Epithelial cell of proximal tubule (primary cell): ENCODE measurements at regions not wholly inside any gene's neighbourhood (a gene's known extent, or its start where the extent isn't known, plus 50 kb on each side); places are given as distances from the start of the nearest gene placed in this dataset.

ENCODE experiments used
- DNase-seq: peaks from one replicate; pipeline ENCODE4 v3.0.0-alpha.2; 2011; ENCODE audit warnings: low read depth
- H3K4me3 ChIP-seq: 2 replicates; pipeline ENCODE4 v1.5.1; 2011; ENCODE audit warnings: low read depth, mild to moderate bottlenecking, low read length
- TF ChIP-seq, protein P1 (sequence below): conservative IDR thresholded peaks from 2 replicates; pipeline ENCODE4 v1.5.1; 2012; ENCODE audit warnings: low read depth, mild to moderate bottlenecking, low read length

- TF ChIP-seq, protein P1, sequence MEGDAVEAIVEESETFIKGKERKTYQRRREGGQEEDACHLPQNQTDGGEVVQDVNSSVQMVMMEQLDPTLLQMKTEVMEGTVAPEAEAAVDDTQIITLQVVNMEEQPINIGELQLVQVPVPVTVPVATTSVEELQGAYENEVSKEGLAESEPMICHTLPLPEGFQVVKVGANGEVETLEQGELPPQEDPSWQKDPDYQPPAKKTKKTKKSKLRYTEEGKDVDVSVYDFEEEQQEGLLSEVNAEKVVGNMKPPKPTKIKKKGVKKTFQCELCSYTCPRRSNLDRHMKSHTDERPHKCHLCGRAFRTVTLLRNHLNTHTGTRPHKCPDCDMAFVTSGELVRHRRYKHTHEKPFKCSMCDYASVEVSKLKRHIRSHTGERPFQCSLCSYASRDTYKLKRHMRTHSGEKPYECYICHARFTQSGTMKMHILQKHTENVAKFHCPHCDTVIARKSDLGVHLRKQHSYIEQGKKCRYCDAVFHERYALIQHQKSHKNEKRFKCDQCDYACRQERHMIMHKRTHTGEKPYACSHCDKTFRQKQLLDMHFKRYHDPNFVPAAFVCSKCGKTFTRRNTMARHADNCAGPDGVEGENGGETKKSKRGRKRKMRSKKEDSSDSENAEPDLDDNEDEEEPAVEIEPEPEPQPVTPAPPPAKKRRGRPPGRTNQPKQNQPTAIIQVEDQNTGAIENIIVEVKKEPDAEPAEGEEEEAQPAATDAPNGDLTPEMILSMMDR: no peak
- no peak for DNase-seq
- no peak overlapping the region for H3K4me3 ChIP-seq
Observed at GRCh38 chr5:135238622-135239452, 160.2 kb downstream of the MACROH2A1 start.

DNA sequence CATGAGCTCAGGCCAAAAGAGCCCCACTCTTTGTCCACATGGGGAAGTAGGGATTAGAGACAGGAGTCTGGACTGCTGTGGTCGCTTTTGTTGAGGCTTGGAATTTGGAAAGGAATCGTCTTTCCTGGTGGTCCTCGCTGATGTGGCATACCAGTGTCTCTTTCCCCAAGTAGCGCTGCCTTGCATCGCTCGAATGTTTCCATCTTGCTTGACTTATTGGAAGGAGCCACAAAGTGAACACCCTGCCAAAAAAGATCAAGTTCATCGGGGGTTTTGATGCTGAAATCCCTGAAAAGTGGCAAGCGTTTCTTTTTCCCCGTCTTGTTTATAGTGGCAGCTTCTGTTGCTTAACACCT is 161.3 kb downstream of the MACROH2A1 start:
- no peak overlapping the region for H3K4me3 ChIP-seq
- DNase-seq: no peak
- TF ChIP-seq, protein P1: no peak

DNA sequence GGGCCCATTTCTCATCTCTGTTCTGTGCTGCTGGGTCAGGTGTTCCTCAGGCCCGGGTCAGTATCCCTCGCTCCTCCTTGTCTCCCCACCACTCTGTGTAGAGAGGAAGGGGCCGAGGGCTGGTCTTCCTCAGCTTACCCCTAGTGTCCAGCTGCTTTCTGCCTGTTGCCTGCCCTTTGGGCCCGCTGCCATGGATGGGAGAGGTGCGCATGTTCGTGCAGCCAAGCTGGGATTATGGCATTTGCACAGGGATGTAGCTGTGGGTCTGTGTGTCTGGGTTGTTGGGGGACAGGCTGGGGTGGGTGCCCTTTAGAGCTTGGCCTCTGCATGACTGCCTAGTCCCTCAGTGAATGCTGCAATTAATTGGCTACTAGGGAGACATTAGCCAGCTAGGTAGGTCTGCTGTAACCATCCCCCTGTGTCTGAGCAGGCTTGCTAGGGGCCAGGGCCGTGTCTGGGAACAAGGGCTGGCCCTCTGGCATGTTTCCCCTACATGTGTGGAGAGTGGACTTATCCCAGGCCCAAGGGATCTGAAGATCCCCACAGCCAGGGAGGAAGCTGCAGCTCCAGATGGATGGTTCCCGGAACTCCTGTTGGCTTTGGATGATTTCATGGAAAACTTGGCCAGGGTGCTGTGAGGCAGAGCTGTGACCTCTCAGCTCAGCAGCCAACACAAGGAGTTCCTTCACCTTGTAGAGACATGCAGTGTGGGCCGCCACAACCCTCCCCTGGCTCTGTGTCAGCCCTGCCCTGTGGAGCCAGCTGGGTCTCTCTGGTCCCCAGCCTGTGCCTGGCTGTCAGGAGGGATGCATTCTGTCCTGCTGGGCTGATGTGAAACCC is 161.9 kb downstream of the MACROH2A1 start:
- no peak for DNase-seq
- TF ChIP-seq, protein P1: no peak
- no peak overlapping the region for H3K4me3 ChIP-seq

DNA sequence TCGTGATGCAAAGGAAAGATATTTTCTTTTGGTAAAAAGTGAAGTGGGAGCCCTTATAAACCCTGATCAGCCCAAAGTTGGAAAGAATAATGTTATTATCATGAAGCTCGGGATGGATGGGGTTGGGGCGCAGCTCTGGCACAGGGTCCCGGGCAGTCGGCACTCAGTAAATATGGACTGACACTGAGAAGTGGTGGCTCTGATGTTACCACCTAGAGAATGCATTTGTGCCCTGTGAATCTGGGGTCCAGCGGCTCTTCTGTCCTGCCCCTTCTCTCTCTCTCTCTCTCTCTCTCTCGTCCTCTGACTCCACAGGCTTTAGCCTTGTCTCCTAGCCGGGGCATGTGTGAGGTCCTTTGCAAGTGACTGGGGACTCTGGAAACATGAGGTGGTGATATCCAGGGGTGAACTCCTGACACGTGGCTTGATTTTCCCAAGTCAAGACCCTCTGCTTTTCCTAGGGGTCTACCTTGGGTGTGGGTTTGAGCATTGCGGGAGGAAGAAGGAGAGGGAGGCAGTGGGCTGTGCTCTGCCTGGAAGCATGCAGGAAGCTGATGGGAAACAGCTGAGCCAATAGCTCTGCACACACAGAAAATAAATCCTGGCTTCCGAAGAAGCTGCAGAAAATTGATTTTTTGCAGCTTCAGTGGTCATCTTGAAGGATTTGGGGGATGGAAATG is 162.7 kb downstream of the MACROH2A1 start:
- no peak for DNase-seq
- no peak overlapping the region for H3K4me3 ChIP-seq
- TF ChIP-seq, protein P1: no peak

GRCh38 chr5:135235551-135236227 is 163.3 kb downstream of the MACROH2A1 start:
- H3K4me3 ChIP-seq: no peak overlapping the region
- no peak for DNase-seq
- TF ChIP-seq, protein P1: no peak

DNA sequence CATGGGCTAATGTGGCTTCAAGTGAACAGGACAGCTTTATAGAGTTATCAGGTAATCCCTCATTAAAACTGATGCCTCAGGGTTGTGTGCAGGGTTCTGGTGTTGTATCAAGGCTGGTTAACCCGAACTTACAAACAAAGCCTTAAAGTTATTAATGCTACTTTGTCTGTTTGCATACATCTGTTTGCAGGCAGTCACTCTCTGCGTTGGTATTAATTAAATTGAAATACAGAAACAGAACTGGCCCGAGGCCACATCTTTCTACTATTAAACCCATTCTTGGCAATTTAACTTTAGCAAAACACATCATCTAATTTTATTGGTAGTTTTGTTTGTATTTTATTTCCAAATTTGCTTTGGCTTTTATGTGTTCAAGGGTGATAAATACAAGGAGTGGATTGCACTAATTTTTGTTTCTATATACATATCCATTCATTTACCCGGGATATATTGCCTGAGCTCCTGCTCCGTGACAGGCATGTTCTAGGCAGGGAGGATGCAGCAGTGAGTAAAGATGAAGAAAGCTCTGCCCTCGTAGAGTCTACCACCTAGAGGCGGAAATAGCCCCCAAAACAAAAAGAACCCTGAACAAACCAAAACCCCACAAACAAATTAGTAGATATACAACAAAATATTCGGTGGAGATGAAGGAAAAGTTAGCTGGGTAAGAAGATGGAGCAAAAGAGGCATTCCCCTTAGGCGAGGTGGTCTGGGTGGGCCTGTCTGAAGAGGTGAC is 164.2 kb downstream of the MACROH2A1 start:
- no peak for DNase-seq
- TF ChIP-seq, protein P1: no peak
- H3K4me3 ChIP-seq: no peak overlapping the region
